ENCODE measurements at regions not wholly inside any gene's neighbourhood (a gene's known extent, or its start where the extent isn't known, plus 50 kb on each side); places are given as distances from the start of the nearest gene placed in this dataset.

GRCh38 chr3:95348879-95349278 lies 1286.0 kb downstream of the NSUN3 start:
- TF ChIP-seq MYC (IDR thresholded peaks at IDR 0.05; ENCODE audit: low read depth, low read length) = no peak
- TF ChIP-seq MAX (IDR thresholded peaks at IDR 0.05; ENCODE audit: low read depth, low read length) = no peak
- TF ChIP-seq POLR2A (IDR thresholded peaks at IDR 0.05; ENCODE audit: extremely low read depth, insufficient read length) = no peak
- no peak for TF ChIP-seq CTCF (IDR thresholded peaks at IDR 0.05; ENCODE audit: low read depth, low read length)
- no peak for DNase-seq (ENCODE audit: low read depth)
- no peak overlapping the region for H3K4me3 ChIP-seq (ENCODE audit: low read depth, low read length)

GRCh38 chr3:95350049-95350448 lies 1287.2 kb downstream of the NSUN3 start:
- DNase-seq (ENCODE audit: low read depth) = no peak
- TF ChIP-seq CTCF (IDR thresholded peaks at IDR 0.05; ENCODE audit: low read depth, low read length) (no peak), MYC (IDR thresholded peaks at IDR 0.05; ENCODE audit: low read depth, low read length) (no peak), POLR2A (IDR thresholded peaks at IDR 0.05; ENCODE audit: extremely low read depth, insufficient read length) (no peak), MAX (IDR thresholded peaks at IDR 0.05; ENCODE audit: low read depth, low read length) (no peak)
- no peak overlapping the region for H3K4me3 ChIP-seq (ENCODE audit: low read depth, low read length)

- TF ChIP-seq POLR2A (IDR thresholded peaks at IDR 0.05; ENCODE audit: extremely low read depth, insufficient read length) (no peak), CTCF (IDR thresholded peaks at IDR 0.05; ENCODE audit: low read depth, low read length) (no peak), MAX (IDR thresholded peaks at IDR 0.05; ENCODE audit: low read depth, low read length) (no peak), MYC (IDR thresholded peaks at IDR 0.05; ENCODE audit: low read depth, low read length) (no peak)
- no peak for DNase-seq (ENCODE audit: low read depth)
- H3K4me3 ChIP-seq (ENCODE audit: low read depth, low read length) = no peak overlapping the region
Observed at GRCh38 chr3:95351158-95351557, 1288.3 kb downstream of the NSUN3 start.

- H3K4me3 ChIP-seq (ENCODE audit: low read depth, low read length) = no peak overlapping the region
- DNase-seq (ENCODE audit: low read depth) = no peak
- TF ChIP-seq CTCF (IDR thresholded peaks at IDR 0.05; ENCODE audit: low read depth, low read length) (no peak), POLR2A (IDR thresholded peaks at IDR 0.05; ENCODE audit: extremely low read depth, insufficient read length) (no peak), MYC (IDR thresholded peaks at IDR 0.05; ENCODE audit: low read depth, low read length) (no peak), MAX (IDR thresholded peaks at IDR 0.05; ENCODE audit: low read depth, low read length) (no peak)
Observed at GRCh38 chr3:95352471-95352870, 1289.6 kb downstream of the NSUN3 start.

GRCh38 chr3:95354489-95354888 lies 1291.6 kb downstream of the NSUN3 start:
- no peak overlapping the region for H3K4me3 ChIP-seq (ENCODE audit: low read depth, low read length)
- DNase-seq (ENCODE audit: low read depth) = no peak
- no peak for TF ChIP-seq CTCF (IDR thresholded peaks at IDR 0.05; ENCODE audit: low read depth, low read length)
- TF ChIP-seq MYC (IDR thresholded peaks at IDR 0.05; ENCODE audit: low read depth, low read length) = no peak
- no peak for TF ChIP-seq MAX (IDR thresholded peaks at IDR 0.05; ENCODE audit: low read depth, low read length)
- TF ChIP-seq POLR2A (IDR thresholded peaks at IDR 0.05; ENCODE audit: extremely low read depth, insufficient read length) = no peak
